ENCODE measurements at regions not wholly inside any gene's neighbourhood (a gene's known extent, or its start where the extent isn't known, plus 50 kb on each side); places are given as distances from the start of the nearest gene placed in this dataset.

DNA sequence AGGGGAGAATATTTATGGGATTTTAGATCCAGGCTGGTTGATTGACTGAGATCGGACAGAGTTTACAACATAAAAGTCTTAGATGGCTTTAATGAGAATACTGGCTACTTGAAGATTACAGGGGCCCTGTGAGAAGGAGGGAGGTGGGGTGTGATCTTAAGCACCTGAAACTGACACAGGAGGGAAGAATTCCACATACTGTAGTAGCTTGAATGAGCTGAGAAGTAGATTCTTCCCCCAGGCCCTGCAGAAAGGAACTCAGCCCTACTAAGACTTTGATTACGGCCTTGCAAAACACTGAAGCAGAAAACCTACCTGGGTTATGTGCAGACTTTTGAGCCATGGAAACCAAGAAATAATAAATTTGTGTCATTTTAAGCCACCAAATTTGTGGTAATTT is 1062.9 kb upstream of the GYPC start:
- no peak overlapping the region for H3K4me2 ChIP-seq (ENCODE audit: low read length)
- H3K9me3 ChIP-seq (ENCODE audit: low read length), result no peaks in the 10 kb centered on the region
- TF ChIP-seq EZH2 (IDR thresholded peaks at IDR 0.05; ENCODE audit: low read length, unreplicated experiment) (no peak), EZH2phosphoT487 (IDR thresholded peaks at IDR 0.05; ENCODE audit: borderline replicate concordance, low read length) (no peak)
- TF ChIP-seq, protein P1, sequence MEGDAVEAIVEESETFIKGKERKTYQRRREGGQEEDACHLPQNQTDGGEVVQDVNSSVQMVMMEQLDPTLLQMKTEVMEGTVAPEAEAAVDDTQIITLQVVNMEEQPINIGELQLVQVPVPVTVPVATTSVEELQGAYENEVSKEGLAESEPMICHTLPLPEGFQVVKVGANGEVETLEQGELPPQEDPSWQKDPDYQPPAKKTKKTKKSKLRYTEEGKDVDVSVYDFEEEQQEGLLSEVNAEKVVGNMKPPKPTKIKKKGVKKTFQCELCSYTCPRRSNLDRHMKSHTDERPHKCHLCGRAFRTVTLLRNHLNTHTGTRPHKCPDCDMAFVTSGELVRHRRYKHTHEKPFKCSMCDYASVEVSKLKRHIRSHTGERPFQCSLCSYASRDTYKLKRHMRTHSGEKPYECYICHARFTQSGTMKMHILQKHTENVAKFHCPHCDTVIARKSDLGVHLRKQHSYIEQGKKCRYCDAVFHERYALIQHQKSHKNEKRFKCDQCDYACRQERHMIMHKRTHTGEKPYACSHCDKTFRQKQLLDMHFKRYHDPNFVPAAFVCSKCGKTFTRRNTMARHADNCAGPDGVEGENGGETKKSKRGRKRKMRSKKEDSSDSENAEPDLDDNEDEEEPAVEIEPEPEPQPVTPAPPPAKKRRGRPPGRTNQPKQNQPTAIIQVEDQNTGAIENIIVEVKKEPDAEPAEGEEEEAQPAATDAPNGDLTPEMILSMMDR (conservative IDR thresholded peaks at IDR 0.05; ENCODE audit: low read depth, low read length), result no peak
- H2AFZ ChIP-seq (ENCODE audit: low read length), result no peak overlapping the region
- H3K9me2 ChIP-seq (replicated peaks; ENCODE audit: low read length), result no peaks in the 10 kb centered on the region
- no TSS peak for BruUV-seq (replicated peaks)
- no peak overlapping the region for H3K9ac ChIP-seq (ENCODE audit: low read length)
- H3K4me3 ChIP-seq (ENCODE audit: low read length), result no peak overlapping the region
- intact Hi-C loops (cut with micrococcal nuclease), result no loop called here
- no peak for DNase-seq
- H3K36me3 ChIP-seq (ENCODE audit: low read depth, low read length), result no peaks in the 10 kb centered on the region
- H3K4me1 ChIP-seq (ENCODE audit: insufficient read depth, low read length), result no peaks in the 10 kb centered on the region
- H3F3A ChIP-seq (ENCODE audit: low read length, unreplicated experiment), result no peaks in the 10 kb centered on the region
- H3K27me3 ChIP-seq (ENCODE audit: low read length), result no peaks in the 10 kb centered on the region
- ChIA-PET POLR2A (ENCODE audit: unreplicated experiment) (no interaction called here), CTCF (no interaction called here)
- H3K79me2 ChIP-seq (ENCODE audit: low read length), result no peaks in the 10 kb centered on the region
- no peak overlapping the region for H3K27ac ChIP-seq (ENCODE audit: low read length)
- H4K20me1 ChIP-seq (ENCODE audit: low read length), result no peaks in the 10 kb centered on the region
- no peak for ATAC-seq

DNA sequence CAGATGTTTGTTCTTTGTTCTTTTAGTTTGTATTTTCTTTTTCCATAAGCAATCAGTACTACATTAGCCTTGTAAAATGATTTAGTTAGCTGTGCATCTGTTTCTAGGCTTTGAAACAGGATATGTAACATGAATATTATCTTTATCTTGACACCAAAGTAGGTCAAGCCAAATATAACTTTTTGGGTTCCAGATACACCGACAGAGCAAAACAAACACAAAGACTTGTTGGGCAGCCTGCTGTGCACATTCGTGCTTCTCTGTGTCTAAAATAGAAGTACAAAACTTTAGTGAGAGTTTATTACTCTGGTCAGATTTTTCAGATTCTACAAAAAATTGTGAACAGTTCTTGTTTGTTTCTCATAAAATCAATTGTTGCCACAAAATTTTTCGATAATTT is 1059.3 kb upstream of the GYPC start:
- no TSS peak for BruUV-seq (replicated peaks)
- Histone ChIP-seq H3K36me3 (ENCODE audit: low read depth, low read length) (no peaks in the 10 kb centered on the region), H3K27ac (ENCODE audit: low read length) (no peak overlapping the region), H2AFZ (ENCODE audit: low read length) (no peak overlapping the region), H3K9me2 (replicated peaks; ENCODE audit: low read length) (no peaks in the 10 kb centered on the region), H4K20me1 (ENCODE audit: low read length) (no peaks in the 10 kb centered on the region), H3K9ac (ENCODE audit: low read length) (no peak overlapping the region), H3F3A (ENCODE audit: low read length, unreplicated experiment) (no peaks in the 10 kb centered on the region), H3K4me3 (ENCODE audit: low read length) (no peak overlapping the region), H3K4me2 (ENCODE audit: low read length) (no peak overlapping the region), H3K9me3 (ENCODE audit: low read length) (peaks cover 7% of the 10 kb centered on the region; the same call in 1 of the 2 replicates), H3K4me1 (ENCODE audit: insufficient read depth, low read length) (no peaks in the 10 kb centered on the region), H3K79me2 (ENCODE audit: low read length) (no peaks in the 10 kb centered on the region), H3K27me3 (ENCODE audit: low read length) (no peaks in the 10 kb centered on the region)
- intact Hi-C loops (cut with micrococcal nuclease), result no loop called here
- ATAC-seq (no peak), DNase-seq (no peak)
- TF ChIP-seq, protein P1 (conservative IDR thresholded peaks at IDR 0.05; ENCODE audit: low read depth, low read length), result no peak
- TF ChIP-seq EZH2phosphoT487 (IDR thresholded peaks at IDR 0.05; ENCODE audit: borderline replicate concordance, low read length) (no peak), EZH2 (IDR thresholded peaks at IDR 0.05; ENCODE audit: low read length, unreplicated experiment) (no peak)
- ChIA-PET CTCF (no interaction called here), POLR2A (ENCODE audit: unreplicated experiment) (no interaction called here)

DNA sequence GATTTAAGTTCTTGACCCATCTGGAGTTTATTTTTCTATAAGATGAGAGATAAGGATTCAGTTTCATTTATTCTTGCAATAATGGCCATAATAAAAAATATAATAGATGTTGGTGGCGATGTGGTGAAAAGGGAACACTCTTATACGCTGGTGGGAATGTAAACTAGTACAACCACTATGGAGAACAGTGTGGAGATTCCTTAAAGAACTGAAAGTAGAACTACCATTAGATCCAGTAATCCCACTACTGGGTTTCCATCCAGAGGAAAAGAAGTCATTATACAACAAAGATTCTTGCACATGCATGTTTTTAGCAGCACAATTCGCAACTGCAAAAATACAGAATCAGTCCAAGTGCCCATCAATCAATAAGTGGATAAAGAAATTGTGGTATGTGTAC is 1040.5 kb upstream of the GYPC start:
- no peak overlapping the region for H3K4me2 ChIP-seq (ENCODE audit: low read length)
- no peak overlapping the region for H3K9ac ChIP-seq (ENCODE audit: low read length)
- H3K79me2 ChIP-seq (ENCODE audit: low read length), result no peaks in the 10 kb centered on the region
- H3K4me1 ChIP-seq (ENCODE audit: insufficient read depth, low read length), result no peaks in the 10 kb centered on the region
- H3K9me3 ChIP-seq (ENCODE audit: low read length), result no peaks in the 10 kb centered on the region
- no peaks in the 10 kb centered on the region for H3K27me3 ChIP-seq (ENCODE audit: low read length)
- intact Hi-C loops (cut with micrococcal nuclease), result no loop called here
- TF ChIP-seq EZH2phosphoT487 (IDR thresholded peaks at IDR 0.05; ENCODE audit: borderline replicate concordance, low read length), result no peak
- TF ChIP-seq, protein P1 (conservative IDR thresholded peaks at IDR 0.05; ENCODE audit: low read depth, low read length), result no peak
- no peak for ATAC-seq
- POLR2A ChIA-PET (ENCODE audit: unreplicated experiment), result no interaction called here
- H3K27ac ChIP-seq (ENCODE audit: low read length), result no peak overlapping the region
- DNase-seq, result no peak
- H2AFZ ChIP-seq (ENCODE audit: low read length), result no peak overlapping the region
- H3K36me3 ChIP-seq (ENCODE audit: low read depth, low read length), result no peaks in the 10 kb centered on the region
- CTCF ChIA-PET, result no interaction called here
- no peaks in the 10 kb centered on the region for H3K9me2 ChIP-seq (replicated peaks; ENCODE audit: low read length)
- no peaks in the 10 kb centered on the region for H4K20me1 ChIP-seq (ENCODE audit: low read length)
- no TSS peak for BruUV-seq (replicated peaks)
- no peak overlapping the region for H3K4me3 ChIP-seq (ENCODE audit: low read length)
- no peaks in the 10 kb centered on the region for H3F3A ChIP-seq (ENCODE audit: low read length, unreplicated experiment)
